ENCODE measurements at regions not wholly inside any gene's neighbourhood (a gene's known extent, or its start where the extent isn't known, plus 50 kb on each side); places are given as distances from the start of the nearest gene placed in this dataset.

- no peak for FAIRE-seq
These were observed 243.6 kb downstream of the ARRDC4 start for GRCh38 chr15:98203872-98204660.

- FAIRE-seq = no peak
These were observed 247.4 kb downstream of the ARRDC4 start for GRCh38 chr15:98207928-98208327.

GRCh38 chr15:98213346-98213979 is 253.0 kb downstream of the ARRDC4 start:
- FAIRE-seq = no peak

GRCh38 chr15:98216166-98216565 is 255.7 kb downstream of the ARRDC4 start:
- FAIRE-seq = no peak

GRCh38 chr15:98217356-98217755 is 256.9 kb downstream of the ARRDC4 start:
- no peak for FAIRE-seq

GRCh38 chr15:98221144-98221543 is 260.6 kb downstream of the ARRDC4 start:
- no peak for FAIRE-seq

GRCh38 chr15:98221577-98221976 is 261.1 kb downstream of the ARRDC4 start:
- FAIRE-seq = no peak

- no peak for FAIRE-seq
These were observed 265.6 kb downstream of the ARRDC4 start for GRCh38 chr15:98226149-98226548.

- no peak for FAIRE-seq
These were observed 266.1 kb downstream of the ARRDC4 start for GRCh38 chr15:98226578-98226977.

GRCh38 chr15:98228846-98229245 is 268.3 kb downstream of the ARRDC4 start:
- FAIRE-seq = no peak

- no peak for FAIRE-seq
These were observed 270.5 kb downstream of the ARRDC4 start for GRCh38 chr15:98230975-98231374.

- no peak for FAIRE-seq
These were observed 271.4 kb downstream of the ARRDC4 start for GRCh38 chr15:98231696-98232440.

GRCh38 chr15:98232761-98233160 is 272.3 kb downstream of the ARRDC4 start:
- no peak for FAIRE-seq

- no peak for FAIRE-seq
These were observed 273.4 kb downstream of the ARRDC4 start for GRCh38 chr15:98233873-98234272.

GRCh38 chr15:98240303-98240702 is 279.8 kb downstream of the ARRDC4 start:
- no peak for FAIRE-seq

- no peak for FAIRE-seq
These were observed 280.6 kb downstream of the ARRDC4 start for GRCh38 chr15:98241032-98241554.

GRCh38 chr15:98257290-98257689 is 296.8 kb downstream of the ARRDC4 start:
- FAIRE-seq = no peak

- FAIRE-seq = no peak
These were observed 303.3 kb downstream of the ARRDC4 start for GRCh38 chr15:98263787-98264186.

- no peak for FAIRE-seq
These were observed 305.8 kb downstream of the ARRDC4 start for GRCh38 chr15:98266295-98266694.

GRCh38 chr15:98268163-98268562 is 307.7 kb downstream of the ARRDC4 start:
- FAIRE-seq = no peak

- no peak for FAIRE-seq
These were observed 312.1 kb downstream of the ARRDC4 start for GRCh38 chr15:98272625-98273024.

- no peak for FAIRE-seq
These were observed 315.5 kb downstream of the ARRDC4 start for GRCh38 chr15:98276018-98276417.

GRCh38 chr15:98277602-98278001 is 317.1 kb downstream of the ARRDC4 start:
- no peak for FAIRE-seq

All from A204.1 (cell line).